ENCODE measurements at regions not wholly inside any gene's neighbourhood (a gene's known extent, or its start where the extent isn't known, plus 50 kb on each side); places are given as distances from the start of the nearest gene placed in this dataset.

DNA sequence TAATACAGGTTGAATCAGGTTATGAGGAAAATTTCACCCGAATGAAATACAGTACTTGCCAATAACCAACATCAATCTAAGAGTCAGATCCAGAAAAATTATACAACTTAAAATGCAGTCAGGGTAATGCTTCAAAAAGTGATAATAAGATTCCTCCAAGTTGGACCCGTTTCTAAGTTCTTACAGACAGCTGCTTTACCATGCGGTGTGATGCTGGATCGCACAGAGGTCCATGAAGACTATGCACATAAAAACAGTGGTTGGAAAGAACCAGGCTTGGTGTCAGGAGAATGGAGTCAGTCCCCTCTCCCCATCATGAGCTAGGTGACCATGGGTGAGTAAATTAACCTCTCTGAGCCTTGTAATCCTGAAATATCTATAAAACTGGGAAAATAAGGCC is 261.3 kb downstream of the QDPR start:
- ATAC-seq (no peak), DNase-seq (no peak)
- intact Hi-C loops (cut with DNase I) = no loop called here
- Histone ChIP-seq H3K9me3 (no peaks in the 10 kb centered on the region), H3K4me1 (no peaks in the 10 kb centered on the region), H3K36me3 (no peaks in the 10 kb centered on the region), H3K27ac (no peak overlapping the region), H3K4me3 (no peak overlapping the region), H3K27me3 (no peaks in the 10 kb centered on the region)
- TF ChIP-seq, protein P1, sequence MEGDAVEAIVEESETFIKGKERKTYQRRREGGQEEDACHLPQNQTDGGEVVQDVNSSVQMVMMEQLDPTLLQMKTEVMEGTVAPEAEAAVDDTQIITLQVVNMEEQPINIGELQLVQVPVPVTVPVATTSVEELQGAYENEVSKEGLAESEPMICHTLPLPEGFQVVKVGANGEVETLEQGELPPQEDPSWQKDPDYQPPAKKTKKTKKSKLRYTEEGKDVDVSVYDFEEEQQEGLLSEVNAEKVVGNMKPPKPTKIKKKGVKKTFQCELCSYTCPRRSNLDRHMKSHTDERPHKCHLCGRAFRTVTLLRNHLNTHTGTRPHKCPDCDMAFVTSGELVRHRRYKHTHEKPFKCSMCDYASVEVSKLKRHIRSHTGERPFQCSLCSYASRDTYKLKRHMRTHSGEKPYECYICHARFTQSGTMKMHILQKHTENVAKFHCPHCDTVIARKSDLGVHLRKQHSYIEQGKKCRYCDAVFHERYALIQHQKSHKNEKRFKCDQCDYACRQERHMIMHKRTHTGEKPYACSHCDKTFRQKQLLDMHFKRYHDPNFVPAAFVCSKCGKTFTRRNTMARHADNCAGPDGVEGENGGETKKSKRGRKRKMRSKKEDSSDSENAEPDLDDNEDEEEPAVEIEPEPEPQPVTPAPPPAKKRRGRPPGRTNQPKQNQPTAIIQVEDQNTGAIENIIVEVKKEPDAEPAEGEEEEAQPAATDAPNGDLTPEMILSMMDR (IDR thresholded peaks at IDR 0.05) = no peak

- TF ChIP-seq, protein P1 (IDR thresholded peaks at IDR 0.05) = no peak
- no peak for ATAC-seq
These were observed 265.2 kb downstream of the QDPR start for GRCh38 chr4:17246656-17247055.

GRCh38 chr4:17241835-17242234 is 270.1 kb downstream of the QDPR start:
- Histone ChIP-seq H3K4me1 (no peaks in the 10 kb centered on the region), H3K27ac (no peak overlapping the region), H3K36me3 (no peaks in the 10 kb centered on the region), H3K4me3 (no peak overlapping the region), H3K9me3 (no peaks in the 10 kb centered on the region), H3K27me3 (no peaks in the 10 kb centered on the region)
- intact Hi-C loops (cut with DNase I) = no loop called here
- TF ChIP-seq, protein P1 (IDR thresholded peaks at IDR 0.05) = no peak
- no peak for DNase-seq
- no peak for ATAC-seq

More at GRCh38 chr4:17246656-17247055, 265.2 kb downstream of the QDPR start:
- no peaks in the 10 kb centered on the region for H3K36me3 ChIP-seq
- no peaks in the 10 kb centered on the region for H3K27me3 ChIP-seq
- H3K4me3 ChIP-seq = no peak overlapping the region
- H3K9me3 ChIP-seq = no peaks in the 10 kb centered on the region
- intact Hi-C loops (cut with DNase I) = no loop called here
- no peak overlapping the region for H3K27ac ChIP-seq
- H3K4me1 ChIP-seq = no peaks in the 10 kb centered on the region
- no peak for DNase-seq

DNA sequence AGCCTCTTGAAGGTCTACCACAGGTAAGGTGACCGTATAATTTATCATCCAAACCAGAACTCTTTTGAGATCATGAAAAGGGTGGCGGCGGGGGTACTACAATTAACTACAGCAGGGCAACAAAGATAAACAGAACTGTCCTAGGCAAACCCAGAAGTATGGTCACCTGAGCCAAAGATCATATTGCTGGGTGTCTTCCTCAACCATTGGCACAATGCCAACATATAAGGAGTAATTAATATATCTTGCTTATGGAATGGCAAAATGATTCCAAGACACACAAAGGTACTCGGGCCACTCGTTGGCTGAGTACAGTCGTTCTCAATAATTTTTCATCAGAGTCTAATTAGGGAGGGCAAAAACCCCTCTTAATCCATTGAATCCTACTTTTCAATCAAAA is 273.3 kb downstream of the QDPR start:
- Histone ChIP-seq H3K27ac (no peak overlapping the region), H3K27me3 (no peaks in the 10 kb centered on the region), H3K4me1 (no peaks in the 10 kb centered on the region), H3K36me3 (no peaks in the 10 kb centered on the region), H3K4me3 (no peak overlapping the region), H3K9me3 (no peaks in the 10 kb centered on the region)
- TF ChIP-seq, protein P1 (IDR thresholded peaks at IDR 0.05) = no peak
- DNase-seq (no peak), ATAC-seq (no peak)
- intact Hi-C loops (cut with DNase I) = no loop called here

- TF ChIP-seq, protein P1 (IDR thresholded peaks at IDR 0.05) = no peak
- no peak overlapping the region for H3K4me3 ChIP-seq
- no peaks in the 10 kb centered on the region for H3K9me3 ChIP-seq
- H3K4me1 ChIP-seq = no peaks in the 10 kb centered on the region
- intact Hi-C loops (cut with DNase I) = no loop called here
- no peak for DNase-seq
- no peak for ATAC-seq
- H3K36me3 ChIP-seq = no peaks in the 10 kb centered on the region
- no peaks in the 10 kb centered on the region for H3K27me3 ChIP-seq
- H3K27ac ChIP-seq = no peak overlapping the region
These were observed 275.2 kb downstream of the QDPR start for GRCh38 chr4:17236686-17237085.
